Dedifferentiated amniotic fluid mesenchymal stem cell (primary cell): ENCODE measurements at regions not wholly inside any gene's neighbourhood (a gene's known extent, or its start where the extent isn't known, plus 50 kb on each side); places are given as distances from the start of the nearest gene placed in this dataset.

Experiments used
- DNase-seq: peaks from one replicate; pipeline ENCODE4 v3.0.0-alpha.2; 2016; ENCODE audit errors: extremely low spot score

DNA sequence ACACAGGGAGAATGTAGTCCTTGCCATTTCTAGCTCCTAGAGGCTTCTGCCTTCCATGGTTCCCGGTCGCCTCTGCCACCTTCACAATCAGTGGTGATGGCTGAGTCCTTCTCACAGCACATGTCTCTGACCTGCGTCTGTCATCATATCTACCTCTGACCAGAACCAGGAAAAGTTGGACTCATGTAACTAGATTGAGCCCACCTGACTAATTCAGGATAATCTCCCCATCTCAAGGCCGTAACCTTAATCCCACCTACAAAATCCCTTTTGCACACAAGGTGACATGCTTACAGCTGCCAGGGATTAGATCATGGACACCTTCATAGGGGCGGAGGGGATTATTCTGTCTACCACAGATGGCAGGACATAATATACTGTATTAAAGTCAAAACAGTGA is 375.6 kb downstream of the ICE1 start:
- DNase-seq: no peak

- DNase-seq: no peak
Observed at GRCh38 chr5:5795074-5795771, 372.7 kb downstream of the ICE1 start.

GRCh38 chr5:5794118-5794560 is 371.7 kb downstream of the ICE1 start:
- no peak for DNase-seq

- DNase-seq: no peak
Observed at GRCh38 chr5:5793242-5794117, 371.0 kb downstream of the ICE1 start.

DNA sequence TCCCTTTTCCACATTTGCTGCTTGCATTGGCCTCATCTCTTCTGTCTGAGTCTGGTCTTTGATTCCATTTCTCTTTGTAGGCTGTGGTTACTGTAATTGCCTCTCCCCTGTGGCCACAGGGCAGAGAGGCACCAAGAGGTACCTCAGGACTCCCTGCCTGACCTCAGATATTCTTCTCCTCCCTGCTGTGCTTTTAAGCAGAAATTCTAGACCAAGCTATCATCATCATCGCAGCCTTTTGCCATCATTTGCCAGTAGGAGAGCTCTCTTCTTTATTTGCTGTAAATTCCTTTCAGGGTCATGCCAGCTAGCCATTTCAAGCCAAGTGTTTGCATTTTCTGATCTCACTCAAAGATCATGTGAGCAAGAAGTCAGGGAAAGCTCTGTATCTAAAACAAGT is 369.6 kb downstream of the ICE1 start:
- DNase-seq: no peak

- DNase-seq: no peak
Observed at GRCh38 chr5:5788793-5789192, 366.3 kb downstream of the ICE1 start.

DNA sequence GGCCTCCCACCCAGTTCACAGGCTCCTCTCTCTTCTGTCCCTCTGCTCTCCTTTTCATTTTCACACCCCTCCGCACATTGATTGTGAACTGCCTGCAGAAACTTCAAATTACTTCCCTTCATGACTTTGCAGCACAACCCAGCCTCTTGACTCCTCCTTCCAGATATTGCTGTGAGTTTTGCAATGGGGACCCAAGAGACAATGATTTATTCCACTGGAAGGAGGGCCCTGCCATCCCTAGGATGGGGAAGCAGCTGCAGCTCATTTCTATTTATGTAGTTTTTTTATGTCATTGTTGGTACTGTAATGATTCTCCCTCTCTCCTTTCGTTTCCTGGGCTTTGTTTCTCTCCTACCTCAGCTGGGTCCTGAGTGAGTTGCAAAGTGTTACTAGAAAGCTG is 364.9 kb downstream of the ICE1 start:
- no peak for DNase-seq

DNA sequence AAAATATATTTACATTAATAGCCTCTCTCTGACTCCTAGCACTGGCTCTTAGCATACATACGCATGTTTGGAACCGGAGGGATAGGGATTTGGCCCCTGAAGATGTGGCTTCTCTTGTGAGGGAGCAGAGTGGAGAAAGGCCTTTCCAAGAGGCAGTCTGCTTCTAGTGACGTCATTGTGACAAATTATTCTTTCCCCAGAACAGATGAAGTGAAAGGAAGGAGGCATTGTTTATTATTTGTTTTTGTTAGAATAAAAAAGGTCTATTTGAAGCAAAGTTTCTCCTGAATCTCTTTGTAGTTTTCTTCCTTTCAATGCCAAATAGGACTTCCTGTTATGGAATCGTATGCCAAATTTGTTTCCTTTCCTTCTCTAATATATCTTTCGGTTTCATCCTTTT is 361.6 kb downstream of the ICE1 start:
- DNase-seq: no peak

DNA sequence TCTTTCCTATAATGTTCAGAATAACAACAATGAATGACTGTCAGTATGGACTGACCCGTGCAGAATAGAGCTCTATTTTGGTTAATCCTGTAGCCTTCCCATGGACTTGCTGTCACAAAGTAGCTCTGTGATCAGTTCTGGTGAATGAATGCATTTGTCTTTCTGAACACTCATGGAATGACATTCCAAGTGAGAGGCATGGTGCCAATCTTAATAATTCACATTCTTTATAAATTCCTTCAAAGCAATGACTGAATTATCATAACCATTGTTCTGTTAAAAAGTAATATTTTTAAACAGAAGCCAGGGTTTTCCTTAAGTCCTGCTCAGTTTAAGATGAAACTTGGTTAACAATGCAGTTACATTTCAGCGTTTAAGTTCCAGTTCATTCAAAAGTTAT is 360.5 kb downstream of the ICE1 start:
- DNase-seq: no peak

- no peak for DNase-seq
Observed at GRCh38 chr5:5782402-5782801, 359.9 kb downstream of the ICE1 start.

GRCh38 chr5:5781335-5781734 is 358.9 kb downstream of the ICE1 start:
- no peak for DNase-seq

GRCh38 chr5:5780253-5780652 is 357.8 kb downstream of the ICE1 start:
- no peak for DNase-seq

GRCh38 chr5:5777013-5777412 is 354.5 kb downstream of the ICE1 start:
- DNase-seq: no peak

DNA sequence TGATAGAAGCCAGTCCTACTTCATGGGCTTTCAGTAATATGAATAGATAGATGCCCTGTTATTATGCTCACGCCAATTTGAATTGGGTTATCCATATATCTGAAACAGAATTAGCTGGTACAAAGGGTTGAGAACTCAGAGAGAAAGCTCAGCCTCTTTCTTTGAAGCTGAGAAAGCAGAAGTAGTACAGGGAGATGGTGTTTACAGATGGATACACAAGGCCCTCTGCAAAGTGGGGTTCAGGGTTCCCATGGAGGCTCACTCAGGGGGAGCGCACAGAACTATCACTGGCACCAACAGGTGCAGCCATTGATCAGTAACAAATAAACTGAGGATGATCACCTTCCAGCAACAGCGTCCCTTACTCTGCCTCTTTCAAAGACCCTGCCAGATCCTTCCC is 349.7 kb downstream of the ICE1 start:
- DNase-seq: no peak

DNA sequence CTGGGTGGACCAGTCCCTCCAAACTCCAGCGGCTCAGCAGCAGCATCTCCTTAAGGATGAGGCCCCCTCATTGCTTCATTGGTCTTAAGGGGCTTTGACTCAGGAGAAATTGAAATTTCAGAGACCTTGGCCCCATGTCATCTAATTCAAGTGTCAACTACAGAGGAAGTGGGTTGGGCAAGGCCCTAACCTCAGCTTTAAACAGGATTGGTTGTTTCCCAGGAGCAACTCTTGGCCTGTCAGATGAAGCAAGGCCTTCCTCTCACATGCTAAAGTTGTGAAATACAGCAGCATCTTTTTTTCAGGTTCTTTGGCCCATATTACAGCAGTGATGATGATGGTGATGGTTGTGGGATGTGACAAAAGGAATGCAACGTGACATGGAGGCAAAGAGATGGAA is 348.3 kb downstream of the ICE1 start:
- DNase-seq: no peak

- no peak for DNase-seq
Observed at GRCh38 chr5:5767286-5767928, 344.9 kb downstream of the ICE1 start.

DNA sequence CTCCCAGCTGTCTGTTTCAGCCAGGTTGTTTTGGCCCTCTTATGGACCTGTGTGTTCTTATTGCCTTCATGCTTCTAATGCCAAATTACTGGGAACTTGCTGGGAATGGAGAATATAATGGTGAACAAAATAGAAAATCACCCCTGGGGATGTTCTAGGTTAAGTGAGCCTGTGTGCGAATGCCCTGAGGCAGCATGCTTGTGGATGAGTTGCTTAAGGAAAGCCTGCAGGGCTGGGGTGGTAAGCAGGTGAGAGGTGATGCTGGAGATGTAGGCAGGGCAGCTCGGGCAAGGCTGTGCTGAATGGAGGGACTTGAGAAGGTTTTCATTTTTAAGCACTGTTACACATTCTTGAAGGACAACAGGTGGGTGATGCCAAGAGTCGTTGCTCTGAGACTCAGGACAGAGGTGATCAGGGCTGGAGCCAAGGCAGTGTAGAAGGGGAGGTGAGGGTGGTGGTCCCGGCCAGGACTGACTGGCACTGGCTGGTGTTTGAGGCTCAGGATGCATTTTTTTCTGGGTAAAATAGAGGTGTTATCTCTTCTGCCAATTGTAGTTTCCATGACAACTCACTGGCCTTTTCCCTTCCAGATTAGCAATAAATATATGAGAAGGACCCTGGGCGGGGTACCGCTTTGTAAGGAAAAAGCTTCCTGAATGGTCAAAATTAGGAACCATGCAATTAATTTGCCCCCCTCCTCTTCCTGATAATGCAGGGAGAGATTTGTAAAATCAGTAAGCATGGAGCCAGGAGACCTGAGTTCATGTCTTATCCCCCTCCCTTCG is 342.8 kb downstream of the ICE1 start:
- no peak for DNase-seq

DNA sequence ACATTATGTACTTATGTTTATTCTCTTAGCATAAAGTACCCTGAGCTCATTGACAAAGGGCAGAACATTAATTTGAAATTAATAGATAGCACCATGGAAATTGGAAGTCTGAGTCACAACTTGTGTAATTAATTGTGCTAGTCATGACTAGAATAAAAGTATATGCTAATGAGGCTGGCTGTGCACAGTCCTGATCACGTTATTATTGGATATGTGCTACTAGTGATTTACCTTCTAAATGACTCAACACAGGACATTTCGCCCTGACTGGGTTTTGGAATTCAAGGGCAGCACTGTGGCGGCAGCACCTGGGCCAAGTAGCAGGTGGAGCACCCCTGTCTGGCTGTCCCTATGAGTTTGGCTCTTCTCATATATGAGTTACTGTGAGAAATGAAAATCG is 341.8 kb downstream of the ICE1 start:
- DNase-seq: no peak

- no peak for DNase-seq
Observed at GRCh38 chr5:5756762-5757161, 334.3 kb downstream of the ICE1 start.

GRCh38 chr5:5755888-5756287 is 333.4 kb downstream of the ICE1 start:
- DNase-seq: no peak

- no peak for DNase-seq
Observed at GRCh38 chr5:5752844-5753243, 330.4 kb downstream of the ICE1 start.

DNA sequence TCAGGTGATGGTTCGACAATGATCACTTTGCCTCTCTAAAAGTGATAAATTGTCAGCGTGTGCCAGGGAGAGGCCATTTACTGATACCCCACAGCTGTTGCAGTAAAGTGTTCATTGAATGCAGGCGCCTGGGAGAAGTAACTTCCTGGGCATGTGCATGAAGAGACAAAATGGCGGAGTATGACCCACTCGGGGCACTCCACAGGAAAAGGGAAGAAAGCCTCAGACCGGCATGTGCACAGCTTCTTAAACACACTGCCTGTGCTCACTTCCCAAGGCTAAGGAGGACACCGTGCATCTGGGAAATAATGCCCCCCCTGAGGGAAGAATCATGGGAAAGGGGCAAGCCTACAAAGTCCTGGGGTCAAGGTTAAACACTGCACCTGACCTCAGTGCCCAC is 329.5 kb downstream of the ICE1 start:
- DNase-seq: no peak
